ENCODE measurements at regions not wholly inside any gene's neighbourhood (a gene's known extent, or its start where the extent isn't known, plus 50 kb on each side); places are given as distances from the start of the nearest gene placed in this dataset.

DNA sequence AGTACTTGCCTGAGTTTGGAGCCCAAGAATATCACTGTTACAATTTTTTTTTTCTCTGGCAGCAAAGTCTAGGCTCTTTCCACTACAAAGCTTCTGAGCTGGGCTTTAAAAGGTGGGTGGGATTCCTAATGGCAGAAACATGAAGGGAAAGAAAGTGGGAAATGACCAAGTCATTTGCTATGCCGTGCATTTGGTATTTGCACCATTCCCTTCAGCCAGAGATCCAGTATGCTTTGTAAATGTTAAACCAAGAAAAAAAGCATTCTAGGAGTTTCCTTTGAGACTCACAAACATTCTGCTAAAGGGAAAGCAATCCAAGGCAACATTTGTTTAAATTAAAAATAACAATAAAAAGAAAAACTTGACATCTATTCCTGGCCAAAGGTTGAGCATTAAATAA is 451.2 kb downstream of the RAB28 start:
- no peak overlapping the region for H3K27ac ChIP-seq
- H3K4me2 ChIP-seq = no peak overlapping the region
- H3K79me2 ChIP-seq (ENCODE audit: insufficient read depth, low read depth) = no peaks in the 10 kb centered on the region
- H3K27me3 ChIP-seq (ENCODE audit: insufficient read depth, low read depth) = no peaks in the 10 kb centered on the region
- H2AFZ ChIP-seq (ENCODE audit: low read depth) = no peak overlapping the region
- TF ChIP-seq, protein P1, sequence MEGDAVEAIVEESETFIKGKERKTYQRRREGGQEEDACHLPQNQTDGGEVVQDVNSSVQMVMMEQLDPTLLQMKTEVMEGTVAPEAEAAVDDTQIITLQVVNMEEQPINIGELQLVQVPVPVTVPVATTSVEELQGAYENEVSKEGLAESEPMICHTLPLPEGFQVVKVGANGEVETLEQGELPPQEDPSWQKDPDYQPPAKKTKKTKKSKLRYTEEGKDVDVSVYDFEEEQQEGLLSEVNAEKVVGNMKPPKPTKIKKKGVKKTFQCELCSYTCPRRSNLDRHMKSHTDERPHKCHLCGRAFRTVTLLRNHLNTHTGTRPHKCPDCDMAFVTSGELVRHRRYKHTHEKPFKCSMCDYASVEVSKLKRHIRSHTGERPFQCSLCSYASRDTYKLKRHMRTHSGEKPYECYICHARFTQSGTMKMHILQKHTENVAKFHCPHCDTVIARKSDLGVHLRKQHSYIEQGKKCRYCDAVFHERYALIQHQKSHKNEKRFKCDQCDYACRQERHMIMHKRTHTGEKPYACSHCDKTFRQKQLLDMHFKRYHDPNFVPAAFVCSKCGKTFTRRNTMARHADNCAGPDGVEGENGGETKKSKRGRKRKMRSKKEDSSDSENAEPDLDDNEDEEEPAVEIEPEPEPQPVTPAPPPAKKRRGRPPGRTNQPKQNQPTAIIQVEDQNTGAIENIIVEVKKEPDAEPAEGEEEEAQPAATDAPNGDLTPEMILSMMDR (conservative IDR thresholded peaks at IDR 0.05; ENCODE audit: low read depth, low read length) = no peak
- no peak overlapping the region for H3K4me3 ChIP-seq (IDR thresholded peaks at IDR 0.05; ENCODE audit: insufficient read depth, low read depth, low read length)
- H3K9ac ChIP-seq = no peak overlapping the region
- no peaks in the 10 kb centered on the region for H4K20me1 ChIP-seq (ENCODE audit: insufficient read depth)
- no peaks in the 10 kb centered on the region for H3K36me3 ChIP-seq (ENCODE audit: insufficient read depth)
- H3K4me1 ChIP-seq (ENCODE audit: low read depth, poor library complexity, severe bottlenecking) = no peaks in the 10 kb centered on the region

- Histone ChIP-seq H3K27me3 (ENCODE audit: insufficient read depth, low read depth) (no peaks in the 10 kb centered on the region), H3K27ac (no peak overlapping the region), H3K4me3 (IDR thresholded peaks at IDR 0.05; ENCODE audit: insufficient read depth, low read depth, low read length) (no peak overlapping the region), H3K4me2 (no peak overlapping the region), H3K36me3 (ENCODE audit: insufficient read depth) (no peaks in the 10 kb centered on the region), H4K20me1 (ENCODE audit: insufficient read depth) (no peaks in the 10 kb centered on the region), H3K9ac (no peak overlapping the region), H3K79me2 (ENCODE audit: insufficient read depth, low read depth) (no peaks in the 10 kb centered on the region), H2AFZ (ENCODE audit: low read depth) (no peak overlapping the region), H3K4me1 (ENCODE audit: low read depth, poor library complexity, severe bottlenecking) (no peaks in the 10 kb centered on the region)
- TF ChIP-seq, protein P1 (conservative IDR thresholded peaks at IDR 0.05; ENCODE audit: low read depth, low read length) = no peak
Observed at GRCh38 chr4:13024147-13025105, 459.7 kb downstream of the RAB28 start.

- Histone ChIP-seq H3K79me2 (ENCODE audit: insufficient read depth, low read depth) (no peaks in the 10 kb centered on the region), H3K4me1 (ENCODE audit: low read depth, poor library complexity, severe bottlenecking) (no peaks in the 10 kb centered on the region), H3K27ac (no peak overlapping the region), H3K9ac (no peak overlapping the region), H4K20me1 (ENCODE audit: insufficient read depth) (no peaks in the 10 kb centered on the region), H3K27me3 (ENCODE audit: insufficient read depth, low read depth) (no peaks in the 10 kb centered on the region), H3K4me3 (IDR thresholded peaks at IDR 0.05; ENCODE audit: insufficient read depth, low read depth, low read length) (no peak overlapping the region), H2AFZ (ENCODE audit: low read depth) (no peak overlapping the region), H3K36me3 (ENCODE audit: insufficient read depth) (no peaks in the 10 kb centered on the region), H3K4me2 (no peak overlapping the region)
- TF ChIP-seq, protein P1 (conservative IDR thresholded peaks at IDR 0.05; ENCODE audit: low read depth, low read length) = no peak
Observed at GRCh38 chr4:13007802-13008470, 476.2 kb downstream of the RAB28 start.

DNA sequence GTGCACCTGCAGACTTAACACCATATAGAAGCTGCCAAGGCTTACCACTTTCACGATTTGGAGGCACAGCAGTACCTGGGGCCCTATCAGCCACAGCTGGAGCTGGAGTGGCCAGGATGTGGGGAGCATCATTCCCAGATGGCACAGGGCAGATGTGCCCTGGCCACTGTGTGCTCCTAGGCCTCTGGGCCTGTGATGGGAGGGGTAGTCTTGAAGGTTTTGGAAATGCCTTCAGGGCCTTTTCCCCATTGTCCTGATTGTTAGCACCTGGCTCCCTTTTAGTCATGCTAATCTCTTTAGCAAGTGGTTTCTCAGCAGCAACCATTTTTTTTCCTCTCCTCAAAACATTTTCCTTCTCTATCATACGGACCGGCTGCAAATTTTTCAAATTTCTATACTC is 490.2 kb downstream of the RAB28 start:
- Histone ChIP-seq H3K27ac (no peak overlapping the region), H3K79me2 (ENCODE audit: insufficient read depth, low read depth) (no peaks in the 10 kb centered on the region), H3K4me2 (no peak overlapping the region), H3K4me3 (IDR thresholded peaks at IDR 0.05; ENCODE audit: insufficient read depth, low read depth, low read length) (no peak overlapping the region), H3K36me3 (ENCODE audit: insufficient read depth) (no peaks in the 10 kb centered on the region), H3K27me3 (ENCODE audit: insufficient read depth, low read depth) (no peaks in the 10 kb centered on the region), H2AFZ (ENCODE audit: low read depth) (no peak overlapping the region), H3K4me1 (ENCODE audit: low read depth, poor library complexity, severe bottlenecking) (no peaks in the 10 kb centered on the region), H4K20me1 (ENCODE audit: insufficient read depth) (no peaks in the 10 kb centered on the region), H3K9ac (no peak overlapping the region)
- TF ChIP-seq, protein P1 (conservative IDR thresholded peaks at IDR 0.05; ENCODE audit: low read depth, low read length) = no peak

Measured in KMS-11 (cell line).